Spleen (tissue), 11 donors: ENCODE measurements at regions not wholly inside any gene's neighbourhood (a gene's known extent, or its start where the extent isn't known, plus 50 kb on each side); places are given as distances from the start of the nearest gene placed in this dataset.

Source experiments
- DNase-seq: peaks from one replicate; pipeline ENCODE4 v3.0.0-alpha.2; 2020
- H3K27ac ChIP-seq, 8 donors: fragments of 200-600 bp; sonication (generic) in 7 of 8; 1 replicate in 4 of 8; 2 replicates in 4 of 8; pipeline versions ENCODE4 v1.5.0 to v1.8.0; 2016 to 2021; ENCODE audit warnings: inconsistent platforms in 4 of 8, mild to moderate bottlenecking in 4 of 8, moderate library complexity in 1 of 8
- H3K27me3 ChIP-seq, 7 donors: fragments of 200-600 bp; sonication (generic) in 6 of 7; replicated peaks in 1 of 7; 1 replicate in 4 of 7; 2 replicates in 3 of 7; pipeline versions ENCODE4 v1.5.0 to v1.8.0; 2016 to 2021; ENCODE audit warnings: inconsistent platforms in 3 of 7, mild to moderate bottlenecking in 1 of 7
- H3K36me3 ChIP-seq, 6 donors: fragments of 200-600 bp; sonication (generic) in 5 of 6; 1 replicate in 4 of 6; 2 replicates in 2 of 6; pipeline versions ENCODE4 v1.5.0 to v1.8.0; 2016 to 2021; ENCODE audit warnings: inconsistent platforms in 2 of 6
- H3K4me1 ChIP-seq, 6 donors: fragments of 200-600 bp; sonication (generic) in 5 of 6; 1 replicate in 3 of 6; 2 replicates in 3 of 6; pipeline versions ENCODE4 v1.5.0 to v1.8.0; 2016 to 2021; ENCODE audit warnings: inconsistent platforms in 3 of 6
- H3K4me3 ChIP-seq, 8 donors: fragments of 200-600 bp; sonication (generic) in 7 of 8; 1 replicate in 4 of 8; 2 replicates in 4 of 8; pipeline versions ENCODE4 v1.5.0 to v1.8.0; 2016 to 2021; ENCODE audit warnings: inconsistent platforms in 4 of 8, mild to moderate bottlenecking in 4 of 8, moderate library complexity in 2 of 8
- H3K9me3 ChIP-seq, 8 donors: fragments of 200-600 bp; sonication (generic) in 7 of 8; 1 replicate in 4 of 8; 2 replicates in 4 of 8; pipeline versions ENCODE4 v1.5.0 to v1.8.0; 2016 to 2021; ENCODE audit warnings: inconsistent platforms in 4 of 8
- POLR2A ChIP-seq, 3 donors: fragments of 450-650 bp; IDR thresholded peaks; one replicate each; pipeline ENCODE4 v1.5.1; 2017; ENCODE audit warnings: antibody characterized with exemption in 3 of 3, mild to moderate bottlenecking in 1 of 3
- POLR2AphosphoS5 ChIP-seq, 3 donors: sonication (generic); formaldehyde crosslinking; IDR thresholded peaks; one replicate each; pipeline ENCODE4 v1.5.1; 2017; ENCODE audit warnings: antibody characterized with exemption in 3 of 3
- WGBS, 5 donors: extraction: QIAGEN DNeasy Blood & Tissue Kit in 3 of 5; methylation state at CpG; one replicate each; pipeline versions ENCODE4 v1.1.5 to v1.1.7; 2013 to 2018; 5-methylcytosine and 5-hydroxymethylcytosine counted together
- intact Hi-C: fragments of 100-400 bp; cut with DNase I; formaldehyde crosslinking; loops from one replicate; pipeline ENCODE4 v1.15.0; 2023; ENCODE audit warnings: low total_unique reads
- TF ChIP-seq, protein P1 (sequence below), 11 experiments: fragments of 200-600 bp in 7 of 11; fragments of 450-650 bp in 4 of 11; sonication (generic) in 4 of 11; IDR thresholded peaks in 8 of 11; conservative IDR thresholded peaks in 3 of 11; 1 replicate in 7 of 11; 2 replicates in 4 of 11; pipeline versions ENCODE4 v1.4.0 to v1.8.0; 2016 to 2021; ENCODE audit warnings: antibody characterized with exemption in 11 of 11, inconsistent platforms in 4 of 11, mild to moderate bottlenecking in 1 of 11
- donor health status: healthy with polysubstance abuse.
- donor health status: DM: no; HTN: no; CAD: no; lungs with moderate emphysema.
- donor health status: DM: no; HTN: no; CAD: no.
- donor health status: Bipolar disorder and iron deficiency.
- donor health status: healthy.
- donor health status: DM: no; HTN: no; CAD: no.
- donor health status: DM: yes; HTN: yes; CAD: no.

DNA sequence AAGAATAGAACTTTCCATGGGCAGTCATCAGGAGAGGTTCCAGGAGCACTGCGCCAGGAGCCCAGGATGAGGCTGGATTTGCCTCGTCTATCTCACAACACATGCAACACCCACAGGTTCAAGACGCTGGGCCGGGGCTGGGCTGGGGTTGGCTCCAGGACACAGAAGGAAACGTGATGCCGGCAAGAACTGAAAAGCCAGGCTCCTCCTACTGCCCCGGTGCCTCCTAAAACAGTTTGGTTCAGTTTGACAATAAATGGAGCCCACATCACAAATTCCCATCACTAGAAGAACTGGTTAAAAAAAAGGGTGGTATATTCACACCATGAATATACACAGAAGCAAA lies 75.9 kb downstream of the INHBB start:
- peaks cover 0 to 46% (median 0%) of the 10 kb centered on the region in 7 donors for H3K27me3 ChIP-seq
- no peaks in the 10 kb centered on the region for H3K4me1 ChIP-seq
- no peak overlapping the region for H3K4me3 ChIP-seq
- WGBS, 5 donors = 55 to 68% (median 60%) methylated on average over 4 to 7 of the region's 7 CpGs
- DNase-seq = no peak
- intact Hi-C loops = no loop called here
- no peaks in the 10 kb centered on the region for H3K36me3 ChIP-seq
- H3K27ac ChIP-seq = no peak overlapping the region
- H3K9me3 ChIP-seq = no peaks in the 10 kb centered on the region
- TF ChIP-seq, protein P1, sequence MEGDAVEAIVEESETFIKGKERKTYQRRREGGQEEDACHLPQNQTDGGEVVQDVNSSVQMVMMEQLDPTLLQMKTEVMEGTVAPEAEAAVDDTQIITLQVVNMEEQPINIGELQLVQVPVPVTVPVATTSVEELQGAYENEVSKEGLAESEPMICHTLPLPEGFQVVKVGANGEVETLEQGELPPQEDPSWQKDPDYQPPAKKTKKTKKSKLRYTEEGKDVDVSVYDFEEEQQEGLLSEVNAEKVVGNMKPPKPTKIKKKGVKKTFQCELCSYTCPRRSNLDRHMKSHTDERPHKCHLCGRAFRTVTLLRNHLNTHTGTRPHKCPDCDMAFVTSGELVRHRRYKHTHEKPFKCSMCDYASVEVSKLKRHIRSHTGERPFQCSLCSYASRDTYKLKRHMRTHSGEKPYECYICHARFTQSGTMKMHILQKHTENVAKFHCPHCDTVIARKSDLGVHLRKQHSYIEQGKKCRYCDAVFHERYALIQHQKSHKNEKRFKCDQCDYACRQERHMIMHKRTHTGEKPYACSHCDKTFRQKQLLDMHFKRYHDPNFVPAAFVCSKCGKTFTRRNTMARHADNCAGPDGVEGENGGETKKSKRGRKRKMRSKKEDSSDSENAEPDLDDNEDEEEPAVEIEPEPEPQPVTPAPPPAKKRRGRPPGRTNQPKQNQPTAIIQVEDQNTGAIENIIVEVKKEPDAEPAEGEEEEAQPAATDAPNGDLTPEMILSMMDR (IDR thresholded peaks at IDR 0.05 in 8 of 11, conservative IDR thresholded peaks at IDR 0.05 in 3 of 11) = no peak
- TF ChIP-seq POLR2A (IDR thresholded peaks at IDR 0.05) (no peak), POLR2AphosphoS5 (IDR thresholded peaks at IDR 0.05) (no peak)

DNA sequence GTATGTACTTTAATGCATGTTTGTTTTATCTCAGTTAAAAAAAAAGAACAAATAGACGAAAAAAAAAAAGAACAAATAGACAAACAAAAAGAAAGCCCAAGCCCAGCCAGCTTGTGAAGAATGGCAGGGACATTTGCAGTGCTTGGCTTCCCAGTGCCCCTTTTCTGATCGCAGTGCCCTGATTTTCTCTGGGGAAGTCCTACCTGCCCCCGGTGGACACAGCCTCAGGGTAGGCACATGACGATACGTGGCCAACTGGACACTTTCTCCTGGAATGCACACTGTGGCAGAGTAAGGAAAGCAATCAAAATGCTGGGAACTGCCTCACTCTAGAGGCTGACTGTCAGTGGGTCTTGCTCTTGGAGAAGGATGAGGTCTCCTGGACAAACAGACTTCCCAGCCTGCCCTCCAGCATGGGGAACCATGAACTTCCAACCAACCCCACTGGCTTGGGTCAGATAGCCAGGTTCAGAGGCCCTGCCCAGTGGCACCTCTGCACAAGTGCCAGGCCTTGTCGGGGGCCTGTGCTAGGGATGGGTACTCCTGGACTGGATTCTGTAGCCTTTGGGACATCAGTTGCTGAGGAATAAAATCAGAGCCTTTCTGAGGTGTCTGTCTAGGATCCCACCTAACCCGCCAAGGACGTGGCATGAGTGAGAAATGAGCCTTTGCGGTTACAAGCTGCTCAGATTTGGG lies 76.7 kb downstream of the INHBB start:
- Histone ChIP-seq H3K36me3 (no peaks in the 10 kb centered on the region), H3K4me3 (no peak overlapping the region), H3K4me1 (no peaks in the 10 kb centered on the region), H3K9me3 (no peaks in the 10 kb centered on the region), H3K27ac (no peak overlapping the region), H3K27me3 (peaks cover 0 to 51% (median 0%) of the 10 kb centered on the region in 7 donors)
- intact Hi-C loops = no loop called here
- WGBS, 5 donors = 84 to 93% (median 88%) methylated on average over 8 to 9 of the region's 9 CpGs
- peak; percentile 64 for DNase-seq
- TF ChIP-seq, protein P1 (IDR thresholded peaks at IDR 0.05 in 8 of 11, conservative IDR thresholded peaks at IDR 0.05 in 3 of 11) = no peak
- TF ChIP-seq POLR2AphosphoS5 (IDR thresholded peaks at IDR 0.05) (no peak), POLR2A (IDR thresholded peaks at IDR 0.05) (no peak)

DNA sequence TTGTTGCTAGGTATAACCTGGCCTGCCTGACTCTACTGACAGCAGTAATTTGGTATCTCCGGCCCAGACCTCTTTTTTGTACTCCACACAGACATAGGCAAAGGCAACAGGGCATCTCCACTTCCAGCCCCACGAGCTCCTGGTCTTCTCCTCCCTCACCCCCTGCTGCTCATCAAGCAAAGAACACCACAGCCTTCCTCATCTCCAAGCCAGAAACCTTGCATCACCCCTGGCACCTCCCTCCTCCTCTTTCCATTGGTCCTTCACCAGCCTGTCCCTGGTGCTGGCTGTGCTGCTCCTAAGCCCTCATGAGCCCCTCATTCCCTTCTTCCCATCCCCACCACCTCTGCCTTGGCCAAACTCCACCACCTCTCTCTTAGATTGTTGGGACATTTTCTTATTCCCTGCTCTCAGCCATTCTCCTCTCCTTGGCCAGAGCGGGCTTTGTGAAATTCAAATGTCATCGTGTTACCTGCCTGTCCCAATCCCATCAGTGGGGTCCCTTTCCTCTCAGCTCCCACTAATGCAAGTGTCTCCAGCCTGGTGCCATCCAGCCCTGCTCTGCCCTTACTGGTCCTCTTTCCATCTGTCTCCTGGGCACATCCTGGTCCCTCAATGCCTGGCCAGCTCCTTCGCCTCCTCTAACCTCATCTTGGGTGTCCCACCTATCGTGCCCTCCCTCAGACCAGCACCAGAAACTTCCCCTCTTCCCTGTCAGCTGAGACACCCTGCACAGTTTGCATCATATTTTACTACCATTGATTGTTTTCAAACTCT lies 77.4 kb downstream of the INHBB start:
- H3K27me3 ChIP-seq = peaks cover 0 to 49% (median 0%) of the 10 kb centered on the region in 7 donors
- WGBS, 5 donors = 73 to 79% (median 74%) methylated on average over 6 of the region's 6 CpGs
- no peaks in the 10 kb centered on the region for H3K36me3 ChIP-seq
- TF ChIP-seq POLR2AphosphoS5 (IDR thresholded peaks at IDR 0.05) (no peak), POLR2A (IDR thresholded peaks at IDR 0.05) (no peak)
- TF ChIP-seq, protein P1 (IDR thresholded peaks at IDR 0.05 in 8 of 11, conservative IDR thresholded peaks at IDR 0.05 in 3 of 11) = no peak
- H3K27ac ChIP-seq = no peak overlapping the region
- H3K4me1 ChIP-seq = no peaks in the 10 kb centered on the region
- no peaks in the 10 kb centered on the region for H3K9me3 ChIP-seq
- H3K4me3 ChIP-seq = no peak overlapping the region
- intact Hi-C loops = no loop called here
- peak; percentile 62 for DNase-seq

DNA sequence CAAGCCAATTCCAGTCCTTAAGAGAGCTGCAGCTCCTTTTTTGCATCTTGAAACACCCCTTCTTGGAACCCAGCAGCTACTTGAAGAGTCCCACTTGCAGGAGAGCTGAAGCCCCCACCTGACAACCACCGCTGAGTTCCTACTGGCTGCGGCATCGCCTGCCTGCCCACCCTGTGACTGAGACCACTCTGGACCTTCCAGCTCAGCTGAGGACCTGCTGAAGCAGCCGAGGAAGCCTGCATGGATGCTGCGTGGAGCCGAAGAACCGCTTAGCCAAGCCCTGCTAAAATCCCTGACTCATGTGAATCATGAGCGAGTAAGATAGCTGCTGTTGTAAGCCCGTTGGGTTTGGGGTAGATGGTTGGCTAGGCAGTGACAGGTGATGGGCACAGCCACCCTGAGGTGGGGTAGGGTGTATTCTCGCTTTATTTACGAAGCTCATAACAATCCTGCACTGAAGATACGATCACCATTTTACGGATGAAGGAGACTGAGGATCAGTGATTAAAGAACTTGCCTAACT lies 78.4 kb downstream of the INHBB start:
- peak; percentile 65 for DNase-seq
- intact Hi-C loops = no loop called here
- TF ChIP-seq POLR2AphosphoS5 (IDR thresholded peaks at IDR 0.05) (no peak), POLR2A (IDR thresholded peaks at IDR 0.05) (no peak)
- TF ChIP-seq, protein P1 (IDR thresholded peaks at IDR 0.05 in 8 of 11, conservative IDR thresholded peaks at IDR 0.05 in 3 of 11) = no peak

More for the DNA sequence above, 78.4 kb downstream of the INHBB start:
- WGBS, 5 donors = 83 to 96% (median 86%) methylated on average over 10 to 13 of the region's 13 CpGs
- Histone ChIP-seq H3K27me3 (peaks cover 0 to 54% (median 0%) of the 10 kb centered on the region in 7 donors), H3K9me3 (no peaks in the 10 kb centered on the region), H3K4me3 (no peak overlapping the region), H3K27ac (no peak overlapping the region), H3K36me3 (no peaks in the 10 kb centered on the region), H3K4me1 (no peaks in the 10 kb centered on the region)
